Adrenal gland (tissue), 5 donors: ENCODE measurements at regions not wholly inside any gene's neighbourhood (a gene's known extent, or its start where the extent isn't known, plus 50 kb on each side); places are given as distances from the start of the nearest gene placed in this dataset.

ENCODE experiments used
- POLR2A ChIP-seq, 2 donors: fragments of 450-650 bp; IDR thresholded peaks; one replicate each; pipeline ENCODE4 v1.6.1; 2017; ENCODE audit warnings: antibody characterized with exemption in 2 of 2, mild to moderate bottlenecking in 2 of 2, moderate library complexity in 1 of 2
- TF ChIP-seq, protein P1 (sequence below), 6 experiments: fragments of 450-650 bp in 4 of 6; fragments of 200-600 bp in 2 of 6; sonication (generic) in 1 of 6; IDR thresholded peaks; 1 replicate in 5 of 6; 2 replicates in 1 of 6; pipeline versions ENCODE4 v1.5.1 to v1.8.0; 2016 to 2021; ENCODE audit warnings: antibody characterized with exemption in 6 of 6, mild to moderate bottlenecking in 2 of 6, moderate library complexity in 1 of 6
- donor health status: DM: no; HTN: no; CAD: no.

DNA sequence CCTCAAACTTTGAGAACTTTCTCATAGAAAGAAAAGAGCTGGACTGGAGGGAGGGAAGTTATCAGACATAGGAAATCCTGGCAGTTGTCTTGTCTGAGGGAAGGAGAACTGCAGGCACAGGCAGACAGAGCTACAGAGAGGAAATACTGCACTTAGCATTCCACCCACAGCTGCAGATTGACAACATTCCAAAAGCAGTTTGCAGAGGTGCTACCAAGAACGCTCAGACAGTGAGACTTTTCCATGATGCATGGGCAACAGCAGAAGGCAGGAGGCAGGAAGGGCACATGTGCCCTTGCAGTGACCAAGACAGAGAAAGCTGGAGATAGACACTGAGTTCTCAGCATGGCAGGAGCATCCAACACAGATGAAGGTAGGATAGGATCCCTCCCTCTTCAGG, 327.5 kb upstream of the ZNF462 start:
- TF ChIP-seq, protein P1, sequence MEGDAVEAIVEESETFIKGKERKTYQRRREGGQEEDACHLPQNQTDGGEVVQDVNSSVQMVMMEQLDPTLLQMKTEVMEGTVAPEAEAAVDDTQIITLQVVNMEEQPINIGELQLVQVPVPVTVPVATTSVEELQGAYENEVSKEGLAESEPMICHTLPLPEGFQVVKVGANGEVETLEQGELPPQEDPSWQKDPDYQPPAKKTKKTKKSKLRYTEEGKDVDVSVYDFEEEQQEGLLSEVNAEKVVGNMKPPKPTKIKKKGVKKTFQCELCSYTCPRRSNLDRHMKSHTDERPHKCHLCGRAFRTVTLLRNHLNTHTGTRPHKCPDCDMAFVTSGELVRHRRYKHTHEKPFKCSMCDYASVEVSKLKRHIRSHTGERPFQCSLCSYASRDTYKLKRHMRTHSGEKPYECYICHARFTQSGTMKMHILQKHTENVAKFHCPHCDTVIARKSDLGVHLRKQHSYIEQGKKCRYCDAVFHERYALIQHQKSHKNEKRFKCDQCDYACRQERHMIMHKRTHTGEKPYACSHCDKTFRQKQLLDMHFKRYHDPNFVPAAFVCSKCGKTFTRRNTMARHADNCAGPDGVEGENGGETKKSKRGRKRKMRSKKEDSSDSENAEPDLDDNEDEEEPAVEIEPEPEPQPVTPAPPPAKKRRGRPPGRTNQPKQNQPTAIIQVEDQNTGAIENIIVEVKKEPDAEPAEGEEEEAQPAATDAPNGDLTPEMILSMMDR (IDR thresholded peaks at IDR 0.05), result no peak
- TF ChIP-seq POLR2A (IDR thresholded peaks at IDR 0.05), result no peak
